ENCODE measurements at regions not wholly inside any gene's neighbourhood (a gene's known extent, or its start where the extent isn't known, plus 50 kb on each side); places are given as distances from the start of the nearest gene placed in this dataset.

DNA sequence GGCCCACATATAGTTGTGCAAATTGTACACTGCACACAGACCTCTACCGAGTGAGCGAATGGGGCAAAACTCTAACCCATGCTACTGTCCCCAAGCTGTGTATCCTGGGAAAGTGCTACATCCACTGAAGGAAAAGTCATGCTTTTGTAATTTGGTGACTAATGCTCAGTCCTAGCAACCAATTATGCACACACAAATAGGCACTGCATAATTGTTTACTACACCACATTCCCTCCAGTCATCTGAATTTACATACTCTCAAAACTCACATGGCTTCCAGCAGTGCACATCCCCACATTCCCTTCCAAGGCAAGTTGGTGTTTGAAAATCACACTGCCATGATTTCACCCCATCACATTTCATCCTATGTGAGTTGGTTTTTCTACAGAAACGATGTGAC, 125.9 kb upstream of the OSMR start:
- DNase-seq (ENCODE audit: low spot score), result no peak
- TF ChIP-seq, protein P1, sequence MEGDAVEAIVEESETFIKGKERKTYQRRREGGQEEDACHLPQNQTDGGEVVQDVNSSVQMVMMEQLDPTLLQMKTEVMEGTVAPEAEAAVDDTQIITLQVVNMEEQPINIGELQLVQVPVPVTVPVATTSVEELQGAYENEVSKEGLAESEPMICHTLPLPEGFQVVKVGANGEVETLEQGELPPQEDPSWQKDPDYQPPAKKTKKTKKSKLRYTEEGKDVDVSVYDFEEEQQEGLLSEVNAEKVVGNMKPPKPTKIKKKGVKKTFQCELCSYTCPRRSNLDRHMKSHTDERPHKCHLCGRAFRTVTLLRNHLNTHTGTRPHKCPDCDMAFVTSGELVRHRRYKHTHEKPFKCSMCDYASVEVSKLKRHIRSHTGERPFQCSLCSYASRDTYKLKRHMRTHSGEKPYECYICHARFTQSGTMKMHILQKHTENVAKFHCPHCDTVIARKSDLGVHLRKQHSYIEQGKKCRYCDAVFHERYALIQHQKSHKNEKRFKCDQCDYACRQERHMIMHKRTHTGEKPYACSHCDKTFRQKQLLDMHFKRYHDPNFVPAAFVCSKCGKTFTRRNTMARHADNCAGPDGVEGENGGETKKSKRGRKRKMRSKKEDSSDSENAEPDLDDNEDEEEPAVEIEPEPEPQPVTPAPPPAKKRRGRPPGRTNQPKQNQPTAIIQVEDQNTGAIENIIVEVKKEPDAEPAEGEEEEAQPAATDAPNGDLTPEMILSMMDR (IDR thresholded peaks at IDR 0.05; ENCODE audit: borderline replicate concordance, control extremely low read depth, extremely low read depth, insufficient read depth, missing control alignments), result no peak
- in situ Hi-C loops (cut with MboI; ENCODE audit: low sequenced_read_pairs, unreplicated experiment), result no loop called here

DNA sequence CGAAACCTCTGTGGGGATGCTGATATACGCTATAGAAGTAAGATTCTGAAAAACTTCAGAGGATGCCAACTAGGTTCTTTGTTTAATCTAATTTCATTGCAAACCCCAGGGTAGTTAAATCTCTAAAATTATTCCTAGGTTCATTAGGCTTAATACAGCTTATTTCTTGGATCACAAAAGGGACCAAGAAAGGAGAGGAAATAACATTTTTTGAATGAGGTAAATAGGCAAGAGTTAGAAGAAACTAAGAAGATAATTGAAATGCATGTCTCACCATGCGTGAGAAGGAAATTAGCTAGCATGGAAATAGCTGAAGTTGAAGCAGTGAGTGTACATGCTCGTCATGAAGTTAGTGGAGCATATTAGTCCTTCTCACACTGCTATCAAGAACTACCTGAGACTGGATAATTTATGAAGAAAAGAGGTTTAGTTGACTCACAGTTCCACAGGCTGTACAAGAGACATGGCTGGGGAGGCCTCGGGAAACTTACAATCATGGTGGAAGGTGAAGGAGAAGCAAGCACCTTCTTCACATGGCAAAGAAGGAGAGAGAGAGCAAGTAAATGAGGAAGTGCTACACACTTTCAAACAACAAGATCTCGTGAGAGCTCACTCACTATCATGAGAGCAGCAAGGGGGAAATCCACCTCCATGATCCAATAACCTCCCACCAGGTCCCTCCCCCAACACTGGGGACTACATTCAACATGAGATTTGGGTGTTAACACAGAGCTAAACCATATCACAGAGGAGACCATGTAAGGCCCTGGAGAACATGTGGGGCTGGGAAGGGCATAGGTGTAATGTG, 125.1 kb upstream of the OSMR start:
- DNase-seq (ENCODE audit: low spot score), result no peak
- in situ Hi-C loops (cut with MboI; ENCODE audit: low sequenced_read_pairs, unreplicated experiment), result no loop called here
- TF ChIP-seq, protein P1 (IDR thresholded peaks at IDR 0.05; ENCODE audit: borderline replicate concordance, control extremely low read depth, extremely low read depth, insufficient read depth, missing control alignments), result no peak

DNA sequence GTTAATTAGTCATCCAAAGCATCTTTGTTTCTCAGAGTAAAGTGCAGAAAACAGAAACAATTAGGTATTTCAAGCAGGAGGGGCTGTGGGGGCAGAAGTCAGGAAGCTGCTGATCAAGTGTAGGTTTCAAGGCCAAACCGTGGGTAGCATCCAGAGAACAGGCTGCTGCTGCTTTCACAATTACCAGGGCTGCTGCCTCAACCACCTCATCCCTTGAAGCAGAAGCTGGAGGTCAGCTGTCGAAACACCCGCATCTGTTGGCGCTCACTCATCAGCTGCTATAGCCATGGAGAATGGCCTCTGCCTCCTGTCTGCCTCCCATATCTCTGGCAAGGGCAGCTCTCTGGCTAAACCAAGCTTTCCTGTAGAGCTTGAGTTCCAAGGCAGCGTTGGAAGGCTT, 122.9 kb upstream of the OSMR start:
- DNase-seq (ENCODE audit: low spot score), result no peak
- in situ Hi-C loops (cut with MboI; ENCODE audit: low sequenced_read_pairs, unreplicated experiment), result no loop called here
- TF ChIP-seq, protein P1 (IDR thresholded peaks at IDR 0.05; ENCODE audit: borderline replicate concordance, control extremely low read depth, extremely low read depth, insufficient read depth, missing control alignments), result no peak

DNA sequence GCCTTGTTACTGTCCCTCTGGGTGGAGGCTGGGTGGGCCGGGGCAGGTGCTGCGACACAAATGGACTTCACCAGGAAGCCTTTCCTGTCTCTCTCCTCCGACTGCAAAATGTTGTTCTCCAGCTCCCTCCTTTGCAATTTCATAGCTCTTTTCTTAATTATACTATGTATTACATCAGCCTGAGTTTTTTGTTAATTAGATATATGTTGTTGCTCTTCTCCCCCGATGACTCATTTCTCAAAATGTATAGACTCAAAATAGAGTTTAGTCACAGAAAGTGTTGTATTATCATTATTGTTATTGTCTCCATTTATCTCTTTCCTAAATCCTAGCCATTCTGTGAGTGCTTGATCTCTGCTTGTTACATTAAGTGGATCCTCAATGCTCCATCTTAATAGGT, 122.4 kb upstream of the OSMR start:
- TF ChIP-seq, protein P1 (IDR thresholded peaks at IDR 0.05; ENCODE audit: borderline replicate concordance, control extremely low read depth, extremely low read depth, insufficient read depth, missing control alignments), result no peak
- no peak for DNase-seq (ENCODE audit: low spot score)
- in situ Hi-C loops (cut with MboI; ENCODE audit: low sequenced_read_pairs, unreplicated experiment), result no loop called here

DNA sequence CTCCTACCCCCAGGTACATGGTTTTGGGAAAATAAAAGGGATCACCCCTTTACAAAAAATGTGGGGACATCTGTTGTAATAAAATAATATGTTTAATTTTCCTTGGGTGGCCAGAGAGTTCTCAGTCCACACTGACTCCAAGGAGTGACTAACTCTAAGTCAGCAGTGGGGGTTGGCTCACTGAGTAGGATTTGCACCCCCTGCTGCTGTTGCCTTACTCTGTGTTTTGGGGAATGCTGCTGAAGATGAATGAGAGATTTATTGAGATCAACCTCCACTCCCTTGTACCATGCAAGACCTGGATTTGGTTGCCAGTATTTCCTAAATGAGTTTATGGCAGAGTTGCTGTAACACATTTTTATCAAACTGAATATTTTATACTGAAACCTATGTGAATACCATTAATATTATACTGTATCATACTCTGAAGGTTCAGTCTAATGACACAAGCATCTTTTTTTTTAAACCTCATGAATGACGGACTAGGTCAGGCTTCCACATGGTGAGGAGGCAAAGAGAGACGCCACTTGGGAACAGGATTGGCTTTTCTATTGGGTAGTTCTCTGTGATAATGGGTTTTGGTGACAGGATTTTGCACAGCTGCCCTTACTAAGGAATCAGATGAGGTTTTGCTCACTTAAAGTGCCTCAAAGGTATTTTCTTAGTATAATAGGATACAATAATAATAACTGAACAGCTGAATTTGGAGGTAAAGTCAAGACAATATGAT, 121.3 kb upstream of the OSMR start:
- in situ Hi-C loops (cut with MboI; ENCODE audit: low sequenced_read_pairs, unreplicated experiment), result no loop called here
- DNase-seq (ENCODE audit: low spot score), result no peak
- TF ChIP-seq, protein P1 (IDR thresholded peaks at IDR 0.05; ENCODE audit: borderline replicate concordance, control extremely low read depth, extremely low read depth, insufficient read depth, missing control alignments), result no peak

DNA sequence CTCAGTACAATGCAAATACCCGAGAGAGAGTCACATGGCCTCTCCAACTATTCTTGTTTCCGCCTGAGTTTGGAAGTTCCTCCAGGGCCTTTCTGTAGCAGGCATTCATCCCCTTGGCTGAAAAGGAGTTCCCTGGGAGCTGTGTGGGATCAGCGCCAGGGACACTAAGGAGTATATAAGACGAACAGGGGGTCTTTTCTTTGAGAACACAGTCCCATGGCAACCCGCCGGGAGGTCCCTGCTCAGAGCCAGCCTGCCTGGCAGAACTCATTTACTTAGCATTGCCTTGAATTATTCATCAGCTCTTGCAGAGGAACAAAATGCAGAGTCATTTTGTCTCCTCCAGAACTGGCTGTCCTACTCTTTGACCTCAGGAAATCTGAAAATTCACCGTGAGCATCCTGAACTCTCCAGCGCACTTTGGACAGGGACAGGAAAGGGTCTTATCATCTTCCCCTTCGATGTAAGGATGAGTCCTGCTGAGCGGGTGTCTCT, 120.4 kb upstream of the OSMR start:
- TF ChIP-seq, protein P1 (IDR thresholded peaks at IDR 0.05; ENCODE audit: borderline replicate concordance, control extremely low read depth, extremely low read depth, insufficient read depth, missing control alignments), result no peak
- in situ Hi-C loops (cut with MboI; ENCODE audit: low sequenced_read_pairs, unreplicated experiment), result no loop called here
- DNase-seq (ENCODE audit: low spot score), result no peak
